ENCODE measurements at regions not wholly inside any gene's neighbourhood (a gene's known extent, or its start where the extent isn't known, plus 50 kb on each side); places are given as distances from the start of the nearest gene placed in this dataset.

GRCh38 chr1:219993554-219994433 is 52.5 kb downstream of the EPRS1 start:
- DNase-seq (ENCODE audit: low spot score) = no peak

GRCh38 chr1:219991919-219992318 is 54.4 kb downstream of the EPRS1 start:
- no peak for DNase-seq (ENCODE audit: low spot score)

GRCh38 chr1:219991511-219991810 is 54.8 kb downstream of the EPRS1 start:
- DNase-seq (ENCODE audit: low spot score) = no peak

GRCh38 chr1:219990782-219991510 is 55.4 kb downstream of the EPRS1 start:
- DNase-seq (ENCODE audit: low spot score) = peak; percentile 39

- no peak for DNase-seq (ENCODE audit: low spot score)
Measured at GRCh38 chr1:219989766-219990165, 56.5 kb downstream of the EPRS1 start.

- DNase-seq (ENCODE audit: low spot score) = no peak
Measured at GRCh38 chr1:219988818-219989217, 57.5 kb downstream of the EPRS1 start.

- no peak for DNase-seq (ENCODE audit: low spot score)
Measured at GRCh38 chr1:219988387-219988786, 57.9 kb downstream of the EPRS1 start.

GRCh38 chr1:219987325-219987724 is 59.0 kb upstream of the SLC30A10 start:
- no peak for DNase-seq (ENCODE audit: low spot score)

GRCh38 chr1:219985169-219985568 is 56.8 kb upstream of the SLC30A10 start:
- DNase-seq (ENCODE audit: low spot score) = no peak

All from A172 (cell line).